Myocyte (in vitro differentiated cells): ENCODE measurements at regions not wholly inside any gene's neighbourhood (a gene's known extent, or its start where the extent isn't known, plus 50 kb on each side); places are given as distances from the start of the nearest gene placed in this dataset.
"Not testable (repeated sequence)": the region's sequence is repeated elsewhere in the genome, so short reads cannot be mapped to it uniquely, and the experiment has no call there.

Experiments used
- DNase-seq: peaks from one replicate; pipeline ENCODE4 v3.0.0-alpha.2; 2012; ENCODE audit warnings: low read depth

GRCh38 chr2:8312861-8313830, 368.7 kb upstream of the ID2 start:
- DNase-seq = no peak

- DNase-seq = no peak
These were observed 367.8 kb upstream of the ID2 start for GRCh38 chr2:8314063-8314462.

- DNase-seq = no peak
These were observed 366.2 kb upstream of the ID2 start for GRCh38 chr2:8315531-8316165.

GRCh38 chr2:8316356-8316755, 365.5 kb upstream of the ID2 start:
- DNase-seq = no peak

GRCh38 chr2:8317418-8317817, 364.4 kb upstream of the ID2 start:
- no peak for DNase-seq

GRCh38 chr2:8319219-8319618, 362.6 kb upstream of the ID2 start:
- DNase-seq = no peak

GRCh38 chr2:8320311-8321066, 361.4 kb upstream of the ID2 start:
- DNase-seq = no peak

GRCh38 chr2:8322634-8323033, 359.2 kb upstream of the ID2 start:
- no peak for DNase-seq

- DNase-seq = peak; percentile 6
These were observed 357.5 kb upstream of the ID2 start for GRCh38 chr2:8324164-8324856.

GRCh38 chr2:8324901-8325300, 357.0 kb upstream of the ID2 start:
- no peak for DNase-seq

GRCh38 chr2:8327371-8328100, 354.3 kb upstream of the ID2 start:
- no peak for DNase-seq

GRCh38 chr2:8328217-8328616, 353.6 kb upstream of the ID2 start:
- no peak for DNase-seq

GRCh38 chr2:8329660-8330622, 351.9 kb upstream of the ID2 start:
- DNase-seq = peak; percentile 16

- no peak for DNase-seq
These were observed 350.8 kb upstream of the ID2 start for GRCh38 chr2:8331068-8331467.

- peak; percentile 57 for DNase-seq
These were observed 349.2 kb upstream of the ID2 start for GRCh38 chr2:8332646-8333045.

- DNase-seq = no peak
These were observed 348.6 kb upstream of the ID2 start for GRCh38 chr2:8333177-8333831.

GRCh38 chr2:8333832-8334187, 348.0 kb upstream of the ID2 start:
- not testable (repeated sequence) for DNase-seq

GRCh38 chr2:8334866-8335325, 347.0 kb upstream of the ID2 start:
- peak; percentile 53 for DNase-seq

GRCh38 chr2:8335801-8336200, 346.1 kb upstream of the ID2 start:
- no peak for DNase-seq
